Neural cell (in vitro differentiated cells): ENCODE measurements at regions not wholly inside any gene's neighbourhood (a gene's known extent, or its start where the extent isn't known, plus 50 kb on each side); places are given as distances from the start of the nearest gene placed in this dataset.

Experiments used
- EP300 ChIP-seq: fragments of 450-650 bp; conservative IDR thresholded peaks from 2 replicates; pipeline ENCODE4 v1.6.1; 2014; ENCODE audit warnings: antibody characterized with exemption, mild to moderate bottlenecking, moderate library complexity; ENCODE audit not compliant: poor library complexity, severe bottlenecking
- EZH2 ChIP-seq: fragments of 200-600, 300-800 bp; shearing (Covaris generic), sonication (generic); IDR thresholded peaks from 2 replicates; pipeline ENCODE4 v1.6.1; 2014; ENCODE audit warnings: antibody characterized with exemption, low read length, borderline replicate concordance, mild to moderate bottlenecking; ENCODE audit not compliant: insufficient read depth, poor library complexity, severe bottlenecking
- TF ChIP-seq, protein P1 (sequence below): fragments of 450-650 bp; IDR thresholded peaks from 2 replicates; pipeline ENCODE4 v1.5.1; 2014; ENCODE audit warnings: antibody characterized with exemption, mild to moderate bottlenecking, moderate library complexity; ENCODE audit not compliant: poor library complexity, severe bottlenecking

DNA sequence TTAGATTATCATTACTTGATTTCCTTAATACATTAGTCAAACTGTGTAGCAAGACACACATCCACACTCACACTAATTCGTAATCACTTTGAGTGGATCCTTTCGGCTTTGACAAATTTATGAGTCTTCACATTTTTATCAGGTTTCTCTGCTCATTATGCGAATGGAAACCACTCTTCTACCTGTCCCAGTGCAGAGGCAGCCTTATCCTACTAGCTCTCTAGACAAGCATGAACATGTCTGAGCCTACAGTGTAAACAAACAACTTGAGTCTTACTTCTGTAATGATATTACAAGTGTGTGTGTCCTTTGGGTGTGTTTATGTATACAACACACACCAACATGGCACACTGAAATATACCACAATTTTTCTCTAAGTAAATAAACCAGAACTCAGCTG, 361.9 kb upstream of the CHST9 start:
- TF ChIP-seq, protein P1, sequence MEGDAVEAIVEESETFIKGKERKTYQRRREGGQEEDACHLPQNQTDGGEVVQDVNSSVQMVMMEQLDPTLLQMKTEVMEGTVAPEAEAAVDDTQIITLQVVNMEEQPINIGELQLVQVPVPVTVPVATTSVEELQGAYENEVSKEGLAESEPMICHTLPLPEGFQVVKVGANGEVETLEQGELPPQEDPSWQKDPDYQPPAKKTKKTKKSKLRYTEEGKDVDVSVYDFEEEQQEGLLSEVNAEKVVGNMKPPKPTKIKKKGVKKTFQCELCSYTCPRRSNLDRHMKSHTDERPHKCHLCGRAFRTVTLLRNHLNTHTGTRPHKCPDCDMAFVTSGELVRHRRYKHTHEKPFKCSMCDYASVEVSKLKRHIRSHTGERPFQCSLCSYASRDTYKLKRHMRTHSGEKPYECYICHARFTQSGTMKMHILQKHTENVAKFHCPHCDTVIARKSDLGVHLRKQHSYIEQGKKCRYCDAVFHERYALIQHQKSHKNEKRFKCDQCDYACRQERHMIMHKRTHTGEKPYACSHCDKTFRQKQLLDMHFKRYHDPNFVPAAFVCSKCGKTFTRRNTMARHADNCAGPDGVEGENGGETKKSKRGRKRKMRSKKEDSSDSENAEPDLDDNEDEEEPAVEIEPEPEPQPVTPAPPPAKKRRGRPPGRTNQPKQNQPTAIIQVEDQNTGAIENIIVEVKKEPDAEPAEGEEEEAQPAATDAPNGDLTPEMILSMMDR: no peak
- TF ChIP-seq EZH2 (no peak), EP300 (no peak)
